ENCODE measurements at regions not wholly inside any gene's neighbourhood (a gene's known extent, or its start where the extent isn't known, plus 50 kb on each side); places are given as distances from the start of the nearest gene placed in this dataset.

GRCh38 chr6:119566546-119567260 lies 217.1 kb upstream of the MAN1A1 start:
- no peak for DNase-seq

DNA sequence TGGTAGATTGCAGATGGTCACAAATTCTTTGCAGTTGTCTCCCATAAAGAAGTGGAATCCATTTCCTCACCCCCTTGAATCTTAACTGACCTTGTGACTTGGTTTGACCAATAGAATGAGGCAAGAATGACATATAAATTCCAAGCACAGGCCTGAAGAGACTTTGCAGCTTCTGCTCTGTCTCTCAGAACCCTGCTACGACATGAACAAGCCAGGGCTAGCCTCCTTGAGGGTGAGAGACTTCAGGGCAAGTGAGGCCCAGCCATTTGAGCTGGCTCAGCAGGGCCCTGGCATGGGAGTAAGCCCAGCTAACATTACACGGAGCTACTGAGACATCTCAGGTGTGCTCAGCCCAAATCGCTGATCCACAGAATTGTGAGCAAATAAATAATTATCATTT lies 216.3 kb upstream of the MAN1A1 start:
- no peak for DNase-seq

- no peak for DNase-seq
These were observed 212.6 kb upstream of the MAN1A1 start for GRCh38 chr6:119562168-119562567.

DNA sequence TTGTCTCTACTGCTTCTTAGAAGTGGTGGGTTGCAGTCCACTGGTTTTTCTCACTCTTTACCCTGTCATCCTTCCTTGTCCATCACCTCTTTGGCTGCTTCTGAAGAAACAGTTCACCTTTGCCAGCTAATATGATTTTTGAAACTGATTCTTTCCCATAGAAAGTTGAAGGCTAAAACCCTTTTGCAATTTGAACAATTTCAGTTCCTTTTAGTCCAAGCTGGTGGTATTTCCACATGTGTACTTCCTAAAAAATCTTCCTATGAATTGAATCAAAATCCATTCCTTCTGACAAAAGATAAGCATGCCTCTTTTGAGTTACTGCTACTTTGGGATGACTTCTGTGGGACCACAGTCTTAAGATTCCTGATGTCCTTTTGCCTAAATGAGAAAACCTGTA lies 210.0 kb upstream of the MAN1A1 start:
- DNase-seq: no peak

- no peak for DNase-seq
These were observed 207.7 kb upstream of the MAN1A1 start for GRCh38 chr6:119557239-119557638.

DNA sequence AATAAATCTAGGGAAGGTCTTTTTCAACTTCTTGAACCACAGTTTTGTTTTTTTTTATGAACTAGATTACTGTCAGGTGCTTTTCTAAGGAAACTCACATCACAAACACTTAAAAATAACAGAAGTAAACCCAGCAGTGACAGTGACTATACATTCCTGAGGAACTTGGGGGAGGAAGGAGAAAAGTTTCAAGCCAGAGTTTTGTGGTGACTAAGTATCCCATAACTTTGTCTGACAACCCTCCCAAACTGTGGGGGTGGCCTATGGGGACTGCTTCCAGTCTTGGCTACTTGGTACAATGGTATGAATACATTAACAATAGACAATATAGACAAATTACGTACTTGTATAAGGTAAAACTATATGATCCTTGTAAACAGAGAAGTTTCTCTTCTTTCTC lies 202.5 kb upstream of the MAN1A1 start:
- no peak for DNase-seq

GRCh38 chr6:119547024-119547423 lies 197.5 kb upstream of the MAN1A1 start:
- no peak for DNase-seq

- no peak for DNase-seq
These were observed 195.7 kb upstream of the MAN1A1 start for GRCh38 chr6:119545245-119545644.

DNA sequence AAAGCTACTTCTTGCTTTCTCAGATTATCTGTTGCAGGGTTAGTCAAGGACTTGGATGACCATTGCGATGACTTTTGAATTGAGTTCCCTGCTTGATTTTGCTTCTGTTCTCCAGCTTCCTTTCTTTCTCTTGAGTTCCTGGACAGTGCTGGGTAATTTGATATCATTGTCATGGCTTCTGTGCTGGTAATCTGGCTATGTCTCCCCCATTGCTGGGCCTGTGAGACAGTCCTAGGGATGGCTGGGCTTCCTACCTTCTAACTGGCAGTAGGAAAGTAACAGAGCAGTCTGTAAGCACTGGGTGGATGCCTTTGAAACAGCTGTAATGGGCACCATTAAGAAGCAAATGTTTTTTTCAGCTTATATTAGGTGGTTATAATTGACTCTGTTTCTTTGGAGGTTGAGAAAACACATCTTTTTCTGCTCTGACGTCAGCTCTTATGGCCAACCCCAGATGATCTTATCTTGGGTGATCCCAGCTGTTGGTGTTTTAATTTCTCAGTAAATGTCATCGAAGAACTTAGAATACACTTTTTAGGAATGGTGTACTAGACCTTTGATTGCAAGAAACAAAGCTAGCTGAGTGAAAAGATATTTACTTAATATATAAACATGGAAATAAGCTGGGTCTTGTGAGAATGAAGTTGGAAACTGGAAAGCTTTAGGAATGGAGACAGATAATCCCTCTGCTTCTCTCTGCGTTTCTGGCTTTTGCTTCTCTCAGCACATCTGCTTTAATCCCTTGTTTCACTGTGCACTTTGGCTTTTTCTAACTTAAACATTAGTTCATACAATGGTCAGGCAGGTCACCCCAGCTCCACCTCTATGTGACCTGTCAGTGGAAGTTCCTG lies 195.0 kb upstream of the MAN1A1 start:
- DNase-seq: no peak

DNA sequence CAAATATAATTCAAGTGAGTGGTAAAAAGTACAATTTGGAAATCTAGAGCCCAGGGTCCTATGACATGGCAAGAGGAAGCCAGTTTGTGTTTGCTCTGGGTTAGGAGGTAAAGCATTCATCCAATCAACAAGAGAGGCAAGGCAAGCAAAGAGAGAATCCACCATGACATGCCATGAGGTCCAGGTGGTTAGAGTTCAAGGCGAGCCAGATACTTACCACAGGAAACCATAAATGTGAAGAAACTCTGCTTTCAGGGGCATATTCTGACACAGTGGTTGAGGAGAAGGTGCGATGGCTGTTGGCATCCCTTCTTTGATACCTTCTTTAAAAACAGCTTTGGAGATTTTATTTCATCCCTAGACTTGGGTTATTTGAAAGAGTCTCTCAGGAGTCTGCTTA lies 193.8 kb upstream of the MAN1A1 start:
- no peak for DNase-seq

DNA sequence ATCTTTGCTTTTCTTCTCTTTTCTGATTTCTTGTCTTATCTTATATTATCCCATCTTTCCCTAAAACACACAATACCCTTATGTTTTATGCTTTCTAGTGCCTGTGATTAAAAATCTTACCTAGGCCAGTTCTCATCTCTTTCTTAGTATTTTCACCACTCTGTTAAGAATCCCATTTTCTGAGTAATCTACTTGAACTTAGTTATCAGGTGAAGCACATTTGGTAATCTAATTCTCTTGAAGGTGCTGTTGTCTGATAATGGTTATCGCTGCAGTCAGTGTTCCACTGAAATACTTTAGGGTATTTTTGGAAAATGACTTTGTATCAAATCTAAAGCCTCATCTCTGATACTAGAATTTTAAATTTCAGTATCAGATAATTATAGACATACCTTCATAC lies 192.5 kb upstream of the MAN1A1 start:
- no peak for DNase-seq

DNA sequence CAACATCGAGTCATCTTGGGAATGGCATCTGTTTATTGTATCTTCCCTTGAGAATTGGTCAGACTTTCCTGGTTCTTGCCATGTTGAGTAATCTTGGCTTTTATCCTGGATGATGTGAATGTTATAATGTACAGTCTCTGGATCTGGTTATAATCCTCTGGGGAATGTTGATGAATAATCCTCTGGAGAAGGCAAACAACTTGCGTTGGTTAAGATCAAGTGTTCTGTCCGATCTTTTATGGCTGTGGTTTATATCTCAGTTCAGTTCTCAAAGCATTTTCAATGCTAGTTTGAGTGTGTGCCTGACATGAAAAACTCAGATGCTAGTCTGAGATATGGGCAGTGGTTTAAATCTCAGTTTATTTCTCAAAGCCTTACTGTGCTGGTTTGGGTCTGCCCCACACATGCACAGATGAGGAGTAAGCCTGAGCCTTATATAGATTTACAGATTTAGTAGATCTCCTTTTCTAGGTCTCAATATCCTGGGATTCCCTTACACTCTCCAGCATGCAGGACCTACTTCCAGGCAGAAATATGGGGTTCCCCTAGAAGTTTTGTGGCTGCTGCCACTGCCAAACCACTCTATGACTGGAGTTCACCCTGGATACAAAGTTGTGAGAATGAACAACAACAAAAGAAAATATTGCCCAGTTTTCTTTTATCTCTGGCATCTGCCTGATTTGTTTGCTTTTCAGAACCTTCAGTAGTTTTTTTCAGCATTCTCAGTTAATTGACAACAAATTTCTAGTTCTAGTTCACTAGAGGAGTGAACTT lies 191.8 kb upstream of the MAN1A1 start:
- no peak for DNase-seq

- DNase-seq: no peak
These were observed 190.9 kb upstream of the MAN1A1 start for GRCh38 chr6:119540417-119540816.

DNA sequence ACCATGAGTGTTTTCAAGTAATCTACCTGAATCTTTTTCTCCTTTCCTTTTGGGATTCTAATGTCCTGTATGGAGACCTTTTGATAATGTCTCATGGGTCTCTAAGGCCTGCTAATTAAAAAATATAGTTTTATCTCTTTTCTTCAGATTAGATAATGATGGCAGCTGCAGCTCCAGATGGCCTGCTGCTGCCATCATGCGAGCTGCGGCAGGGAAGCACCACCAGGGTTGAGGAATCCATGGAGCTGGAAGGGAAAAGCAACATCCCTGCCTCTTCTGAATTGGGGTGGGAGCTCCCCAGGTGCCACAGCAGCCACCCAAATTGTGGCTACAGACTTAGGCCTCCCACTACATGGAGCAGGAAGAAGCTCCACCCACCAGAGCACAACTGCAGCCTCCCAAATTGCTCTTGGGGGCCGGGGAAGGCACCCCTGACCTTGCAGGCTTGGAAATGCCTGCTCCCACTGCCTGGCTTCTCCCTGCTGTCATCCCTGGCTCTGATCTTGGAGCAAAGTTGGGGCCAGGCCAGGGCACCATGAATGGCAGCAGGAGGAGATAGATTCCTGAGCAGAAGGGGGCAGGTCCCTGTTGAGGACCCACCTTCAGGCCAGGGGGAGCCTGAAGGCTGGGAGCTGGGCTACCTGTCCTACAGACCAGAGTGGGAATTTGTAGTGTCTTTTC lies 189.6 kb upstream of the MAN1A1 start:
- DNase-seq: no peak

GRCh38 chr6:119536666-119537065 lies 187.1 kb upstream of the MAN1A1 start:
- DNase-seq: no peak

DNA sequence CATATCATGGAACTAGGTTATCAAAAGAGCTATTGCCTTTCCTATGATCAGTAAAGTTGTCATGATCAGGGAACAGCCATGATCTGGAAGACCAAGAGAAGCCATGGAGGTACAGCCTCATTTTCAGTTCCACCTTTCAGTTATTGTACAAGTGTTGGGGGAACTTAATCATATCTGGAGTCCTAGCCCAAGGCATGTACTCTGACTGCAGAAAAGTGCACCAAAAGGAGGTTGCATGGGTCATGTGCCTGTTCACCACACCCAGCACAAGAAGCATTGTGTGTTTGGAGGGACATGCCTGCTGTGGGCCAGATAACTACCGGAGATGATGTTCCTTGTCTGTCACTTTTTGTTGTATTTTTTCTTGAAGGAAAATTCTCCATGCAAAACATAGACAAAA lies 185.8 kb upstream of the MAN1A1 start:
- no peak for DNase-seq

DNA sequence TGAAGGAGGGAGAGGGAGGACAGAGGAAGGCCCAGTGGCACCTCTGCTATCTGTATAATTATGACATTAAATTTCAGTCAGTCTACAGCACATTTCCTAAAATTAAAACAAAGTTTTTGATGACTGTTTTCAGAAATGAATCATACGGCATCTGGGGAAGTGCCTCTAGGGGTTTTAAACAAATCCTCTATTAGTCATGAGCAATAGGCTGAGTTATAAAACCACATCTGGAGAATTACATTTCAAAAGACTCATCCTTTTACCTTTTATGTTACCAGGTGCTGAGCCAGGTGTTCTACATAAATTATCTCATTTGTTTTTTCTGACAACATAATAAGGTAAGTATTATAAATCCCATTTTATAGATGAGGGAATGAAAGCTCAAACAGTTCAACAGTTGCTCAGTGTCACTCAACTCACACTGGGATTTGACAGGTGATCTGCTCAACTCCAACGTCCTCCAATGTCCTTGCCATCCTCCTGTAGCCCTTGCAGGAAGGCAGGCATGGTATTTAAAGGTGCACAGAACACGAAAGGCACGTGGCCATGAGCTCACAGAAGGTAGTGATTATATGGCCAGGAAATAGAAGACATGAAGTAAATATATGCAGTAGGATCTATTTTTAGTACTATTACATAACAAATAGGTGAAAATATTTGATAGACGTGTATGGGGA lies 184.2 kb upstream of the MAN1A1 start:
- DNase-seq: no peak

- no peak for DNase-seq
These were observed 177.6 kb upstream of the MAN1A1 start for GRCh38 chr6:119527231-119527578.

DNA sequence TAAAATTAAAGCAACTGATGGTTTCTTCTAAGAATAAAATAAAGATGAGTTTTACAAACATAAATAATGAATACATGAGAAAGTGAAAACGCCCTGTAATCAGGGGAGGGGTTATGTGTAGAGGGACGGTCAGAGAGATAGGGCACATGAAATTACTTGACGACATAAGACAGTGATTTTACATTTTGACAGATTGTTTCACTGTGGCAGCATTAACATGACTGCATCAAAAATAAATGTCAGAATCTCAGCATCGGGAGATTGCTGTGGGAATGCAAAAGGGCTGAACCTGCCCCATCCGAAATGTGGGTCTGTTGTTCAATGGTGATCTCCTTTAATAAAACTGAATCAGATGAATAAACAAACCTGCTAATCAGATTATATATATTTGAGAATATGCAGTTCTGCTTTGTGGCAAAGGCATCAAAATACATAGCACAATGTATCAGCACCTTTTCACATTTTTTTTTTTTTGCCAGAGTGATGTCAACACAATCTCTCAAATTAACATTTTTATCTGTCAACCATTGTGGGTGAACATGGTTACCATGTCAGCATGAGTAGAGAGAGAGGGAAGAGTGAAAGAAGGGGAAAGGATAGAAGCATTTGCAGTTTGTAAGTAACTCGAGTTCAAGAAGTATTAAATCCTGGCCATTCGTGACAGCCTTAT lies 177.1 kb upstream of the MAN1A1 start:
- DNase-seq: no peak

DNA sequence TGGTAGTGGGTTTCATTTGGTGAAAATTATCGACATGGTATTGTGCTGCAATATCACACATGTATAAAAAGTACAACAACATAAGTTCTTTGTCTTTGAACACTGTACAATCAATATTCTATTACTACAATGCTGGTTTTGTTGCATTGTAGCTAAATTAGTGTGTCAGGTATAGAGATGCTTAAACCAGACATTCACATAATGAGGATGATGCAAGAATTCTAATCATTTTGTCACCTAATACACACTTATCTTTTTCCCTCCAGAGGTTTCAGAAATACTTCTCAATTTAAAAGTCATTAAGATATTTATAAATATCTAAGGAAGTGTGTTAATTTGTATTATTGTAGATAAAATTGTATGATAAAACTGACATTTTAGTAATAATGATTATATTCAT lies 174.8 kb upstream of the MAN1A1 start:
- DNase-seq: no peak

- no peak for DNase-seq
These were observed 174.0 kb upstream of the MAN1A1 start for GRCh38 chr6:119523556-119523955.

DNA sequence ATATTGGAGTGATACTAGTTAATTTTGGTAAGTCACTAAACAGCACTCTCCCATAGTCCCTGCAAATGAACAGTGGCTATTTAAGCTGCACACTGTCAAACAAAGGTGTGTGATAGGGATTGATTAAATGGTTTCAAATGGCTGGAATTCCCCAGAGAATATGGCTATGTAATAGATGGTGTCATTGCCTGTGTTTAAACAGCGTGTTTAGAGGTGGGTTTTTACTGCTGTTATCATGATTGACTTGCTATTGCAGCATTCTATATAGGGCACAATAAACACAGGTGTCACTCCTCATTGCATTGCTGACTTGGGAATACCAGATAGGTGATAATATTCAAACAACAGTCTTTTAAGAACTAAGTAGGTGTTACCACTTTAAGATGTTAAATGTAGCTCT lies 171.7 kb upstream of the MAN1A1 start:
- no peak for DNase-seq

Data from GF-D8 (cell line).